ENCODE measurements at regions not wholly inside any gene's neighbourhood (a gene's known extent, or its start where the extent isn't known, plus 50 kb on each side); places are given as distances from the start of the nearest gene placed in this dataset.

DNA sequence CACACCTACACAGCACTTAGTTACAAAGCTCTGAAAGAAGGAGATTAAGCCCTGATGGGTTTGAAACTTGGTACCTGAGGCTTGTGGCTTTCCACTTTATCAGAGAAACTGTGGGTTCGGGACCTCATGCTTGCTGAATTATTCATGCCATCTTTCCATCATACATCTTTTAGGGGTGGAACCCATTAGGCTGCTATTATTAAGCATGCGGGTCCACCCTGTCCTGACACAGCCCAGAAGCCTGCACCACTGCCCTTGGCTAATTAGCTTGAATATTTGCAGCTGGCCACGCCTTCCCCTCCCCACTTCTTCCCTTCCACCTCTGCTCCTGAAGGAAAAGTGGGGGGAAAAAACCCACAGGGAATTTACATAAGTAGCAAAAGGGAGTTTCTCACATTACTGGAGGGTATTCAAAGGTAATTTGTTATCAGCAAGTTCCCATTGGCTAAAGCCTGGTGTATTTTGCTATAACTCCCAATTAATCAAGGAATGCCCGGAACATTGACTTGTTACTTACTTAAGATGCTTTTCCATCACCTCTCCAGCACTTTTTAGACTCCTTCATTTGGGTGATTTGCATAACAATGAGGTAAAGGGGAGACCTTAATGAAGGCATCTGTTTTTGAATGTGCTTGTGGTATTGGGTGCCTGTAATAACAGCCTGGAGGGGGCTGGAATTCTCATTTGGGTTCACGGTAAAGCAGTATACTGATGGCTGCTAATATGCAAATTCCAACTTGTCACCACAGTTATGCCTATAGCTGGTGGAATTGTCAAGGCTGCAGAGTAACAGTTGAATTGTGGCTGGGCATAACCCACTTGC, 231.7 kb upstream of the GATB start:
- Histone ChIP-seq H3K36me3 (no peaks in the 10 kb centered on the region), H3K27me3 (replicated peaks; ENCODE audit: insufficient read depth) (no peaks in the 10 kb centered on the region), H3K4me1 (replicated peaks) (no peaks in the 10 kb centered on the region), H3K27ac (no peak overlapping the region), H3K4me3 (no peak overlapping the region), H3K9me3 (no peaks in the 10 kb centered on the region)
- 83% methylated on average over 5 of the region's 5 CpGs for WGBS
- TF ChIP-seq, protein P1, sequence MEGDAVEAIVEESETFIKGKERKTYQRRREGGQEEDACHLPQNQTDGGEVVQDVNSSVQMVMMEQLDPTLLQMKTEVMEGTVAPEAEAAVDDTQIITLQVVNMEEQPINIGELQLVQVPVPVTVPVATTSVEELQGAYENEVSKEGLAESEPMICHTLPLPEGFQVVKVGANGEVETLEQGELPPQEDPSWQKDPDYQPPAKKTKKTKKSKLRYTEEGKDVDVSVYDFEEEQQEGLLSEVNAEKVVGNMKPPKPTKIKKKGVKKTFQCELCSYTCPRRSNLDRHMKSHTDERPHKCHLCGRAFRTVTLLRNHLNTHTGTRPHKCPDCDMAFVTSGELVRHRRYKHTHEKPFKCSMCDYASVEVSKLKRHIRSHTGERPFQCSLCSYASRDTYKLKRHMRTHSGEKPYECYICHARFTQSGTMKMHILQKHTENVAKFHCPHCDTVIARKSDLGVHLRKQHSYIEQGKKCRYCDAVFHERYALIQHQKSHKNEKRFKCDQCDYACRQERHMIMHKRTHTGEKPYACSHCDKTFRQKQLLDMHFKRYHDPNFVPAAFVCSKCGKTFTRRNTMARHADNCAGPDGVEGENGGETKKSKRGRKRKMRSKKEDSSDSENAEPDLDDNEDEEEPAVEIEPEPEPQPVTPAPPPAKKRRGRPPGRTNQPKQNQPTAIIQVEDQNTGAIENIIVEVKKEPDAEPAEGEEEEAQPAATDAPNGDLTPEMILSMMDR (IDR thresholded peaks at IDR 0.05): no peak
- no peak for TF ChIP-seq POLR2AphosphoS5 (IDR thresholded peaks at IDR 0.05)
- TF ChIP-seq POLR2A (IDR thresholded peaks at IDR 0.05): no peak
- no peak for DNase-seq (ENCODE audit: low spot score)
- intact Hi-C loops (cut with DNase I): no loop called here

DNA sequence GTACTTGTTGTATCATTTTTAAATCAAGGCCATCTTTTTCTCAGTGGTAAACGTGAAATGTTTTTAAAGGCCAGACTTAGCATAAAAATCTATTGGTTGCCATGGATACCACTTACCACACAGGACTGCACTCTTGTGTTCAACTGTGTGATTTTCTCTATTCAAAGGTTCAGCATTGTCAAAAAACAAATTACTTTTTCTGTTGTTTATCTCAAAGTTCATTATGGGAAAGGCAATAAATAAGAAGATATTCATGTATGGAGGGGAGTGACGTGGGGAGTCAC, 231.0 kb upstream of the GATB start:
- Histone ChIP-seq H3K36me3 (no peaks in the 10 kb centered on the region), H3K27ac (no peak overlapping the region), H3K4me3 (no peak overlapping the region), H3K27me3 (replicated peaks; ENCODE audit: insufficient read depth) (no peaks in the 10 kb centered on the region), H3K4me1 (replicated peaks) (no peaks in the 10 kb centered on the region), H3K9me3 (no peaks in the 10 kb centered on the region)
- no peak for DNase-seq (ENCODE audit: low spot score)
- no peak for TF ChIP-seq POLR2AphosphoS5 (IDR thresholded peaks at IDR 0.05)
- no peak for TF ChIP-seq POLR2A (IDR thresholded peaks at IDR 0.05)
- TF ChIP-seq, protein P1 (IDR thresholded peaks at IDR 0.05): no peak
- WGBS: 76% methylated on average over 2 of the region's 2 CpGs
- intact Hi-C loops (cut with DNase I): no loop called here

DNA sequence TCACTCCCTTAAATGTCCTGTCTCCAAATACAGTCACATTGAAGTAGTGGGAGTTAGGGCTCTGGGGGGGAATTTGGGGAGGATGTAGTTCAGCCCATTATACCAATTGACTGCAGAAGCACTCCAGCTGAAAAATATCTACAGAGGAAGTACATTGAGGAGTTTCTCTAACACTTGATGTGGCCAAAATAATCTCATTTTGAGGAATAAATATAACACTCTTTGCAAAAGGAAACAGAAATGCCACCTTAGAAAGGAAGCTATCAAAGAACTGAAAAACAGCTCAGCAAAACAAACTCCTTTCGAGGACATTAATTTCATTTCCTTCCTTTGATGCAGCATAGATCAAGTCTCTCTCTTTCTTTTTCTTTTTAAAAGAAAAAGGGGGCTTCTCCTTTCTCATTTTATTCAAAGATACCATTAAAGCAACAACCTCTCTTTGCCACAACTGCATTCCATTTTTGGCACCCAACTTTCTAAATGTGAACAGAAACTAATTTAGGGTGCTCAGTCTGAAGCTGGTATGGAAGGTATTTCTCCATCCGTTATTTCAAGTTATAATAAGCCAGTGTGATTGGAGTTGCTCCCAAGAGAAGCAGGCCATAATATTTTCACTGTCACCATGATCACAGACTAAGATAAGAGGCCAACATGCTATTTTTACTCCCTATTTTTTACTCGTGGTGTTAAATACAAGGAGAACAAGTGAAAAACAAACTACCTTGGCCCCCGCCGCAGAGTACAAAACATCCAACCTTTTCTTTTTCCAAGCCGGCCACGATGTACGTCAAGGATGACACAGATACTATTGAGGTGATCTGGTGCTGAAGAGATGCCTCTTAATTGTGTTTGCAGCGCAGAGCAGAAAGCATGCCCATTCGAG, 230.4 kb upstream of the GATB start:
- TF ChIP-seq POLR2A (IDR thresholded peaks at IDR 0.05) (no peak), POLR2AphosphoS5 (IDR thresholded peaks at IDR 0.05) (no peak)
- TF ChIP-seq, protein P1 (IDR thresholded peaks at IDR 0.05): no peak
- WGBS: 62% methylated on average over 10 of the region's 10 CpGs
- intact Hi-C loops (cut with DNase I): no loop called here

DNA sequence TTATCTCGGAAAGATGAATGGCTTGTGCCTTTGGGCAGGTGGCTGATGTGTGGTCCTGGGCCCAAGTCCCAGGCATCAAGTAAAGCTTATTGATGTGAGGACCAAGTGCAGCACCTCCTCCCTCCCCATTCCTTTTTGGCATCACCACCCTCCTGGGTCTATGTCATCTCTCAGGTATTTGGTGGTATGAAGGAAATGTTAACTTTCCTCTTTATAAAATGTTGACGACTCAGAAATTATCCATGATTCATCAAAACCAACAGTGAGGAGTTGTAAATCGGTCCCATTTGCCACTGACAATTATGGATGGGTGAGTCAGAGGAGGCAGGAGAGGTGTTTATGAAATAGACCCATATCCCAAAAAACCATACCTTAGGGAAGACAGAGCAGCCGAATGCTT, 229.4 kb upstream of the GATB start:
- H3K27me3 ChIP-seq (replicated peaks; ENCODE audit: insufficient read depth): no peaks in the 10 kb centered on the region
- H3K36me3 ChIP-seq: no peaks in the 10 kb centered on the region
- no peaks in the 10 kb centered on the region for H3K4me1 ChIP-seq (replicated peaks)
- H3K9me3 ChIP-seq: no peaks in the 10 kb centered on the region
- WGBS: 58% methylated on average over 4 of the region's 4 CpGs
- TF ChIP-seq POLR2AphosphoS5 (IDR thresholded peaks at IDR 0.05): no peak
- no peak for TF ChIP-seq POLR2A (IDR thresholded peaks at IDR 0.05)
- TF ChIP-seq, protein P1 (IDR thresholded peaks at IDR 0.05): no peak
- H3K27ac ChIP-seq: no peak overlapping the region
- no peak for DNase-seq (ENCODE audit: low spot score)
- H3K4me3 ChIP-seq: no peak overlapping the region
- intact Hi-C loops (cut with DNase I): no loop called here

More for the DNA sequence above, 230.4 kb upstream of the GATB start:
- Histone ChIP-seq H3K4me3 (no peak overlapping the region), H3K36me3 (no peaks in the 10 kb centered on the region), H3K4me1 (replicated peaks) (no peaks in the 10 kb centered on the region), H3K27ac (no peak overlapping the region), H3K9me3 (no peaks in the 10 kb centered on the region), H3K27me3 (replicated peaks; ENCODE audit: insufficient read depth) (no peaks in the 10 kb centered on the region)
- DNase-seq (ENCODE audit: low spot score): no peak
